ENCODE measurements at regions not wholly inside any gene's neighbourhood (a gene's known extent, or its start where the extent isn't known, plus 50 kb on each side); places are given as distances from the start of the nearest gene placed in this dataset.
"Not testable (repeated sequence)": the region's sequence is repeated elsewhere in the genome, so short reads cannot be mapped to it uniquely, and the experiment has no call there.

DNA sequence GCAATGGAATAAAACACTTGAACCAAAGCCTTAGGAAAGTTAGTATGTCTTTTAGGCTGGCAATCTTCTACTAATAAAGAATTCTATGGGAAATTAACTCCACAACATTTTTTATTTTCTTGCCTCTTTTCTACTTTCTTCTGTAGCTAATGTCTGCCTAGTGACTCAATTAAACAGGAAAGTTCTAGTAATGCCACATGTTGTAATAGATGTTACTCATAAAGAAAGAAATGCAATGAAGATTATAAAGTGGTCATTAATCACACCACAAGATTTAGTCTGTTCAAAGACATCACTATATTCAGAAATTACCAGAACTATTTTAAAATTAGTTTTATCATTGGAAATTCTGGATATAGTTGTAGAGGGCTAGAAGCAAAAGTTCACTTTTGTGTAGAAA is 329.7 kb downstream of the SI start:
- DNase-seq (ENCODE audit: low read depth) = no peak

DNA sequence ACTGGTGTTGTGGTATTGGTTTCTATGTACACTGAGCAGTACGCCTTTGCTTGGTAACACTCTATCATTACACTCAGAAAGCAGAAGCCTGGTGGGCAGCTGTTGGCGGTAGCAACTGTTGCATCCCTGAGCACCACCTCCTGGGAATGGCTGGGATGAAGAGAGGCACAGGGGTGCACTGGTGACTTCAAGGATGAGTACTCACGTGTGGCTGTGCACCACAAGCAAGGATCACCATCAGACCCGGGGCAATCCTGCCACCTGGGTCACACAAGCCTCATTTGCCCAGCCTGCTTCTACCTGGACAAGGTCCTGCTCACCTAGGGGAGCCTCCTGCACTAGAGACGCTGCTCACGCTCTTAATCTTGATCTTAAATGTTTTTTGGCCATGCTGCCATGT is 336.4 kb downstream of the SI start:
- DNase-seq (ENCODE audit: low read depth) = no peak

DNA sequence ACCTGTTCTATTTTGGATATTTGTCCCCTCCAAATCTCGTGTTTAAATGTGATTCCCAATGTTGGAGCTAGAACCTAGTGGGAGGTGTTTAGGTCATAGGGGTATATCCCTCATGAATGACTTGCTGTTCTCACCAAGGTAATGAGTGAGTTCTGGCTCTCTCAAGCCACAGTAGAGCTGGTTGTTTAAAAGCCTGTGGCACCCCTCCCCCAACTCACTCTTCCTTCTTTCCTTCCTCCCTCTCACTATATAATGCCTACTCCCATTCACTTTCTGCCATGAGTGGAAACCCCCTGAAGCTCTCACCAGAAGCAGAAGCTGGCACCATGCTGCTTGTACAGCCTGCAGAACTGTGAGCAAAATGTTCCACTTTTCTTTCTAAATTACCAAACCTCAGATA is 341.1 kb downstream of the SI start:
- DNase-seq (ENCODE audit: low read depth) = no peak

DNA sequence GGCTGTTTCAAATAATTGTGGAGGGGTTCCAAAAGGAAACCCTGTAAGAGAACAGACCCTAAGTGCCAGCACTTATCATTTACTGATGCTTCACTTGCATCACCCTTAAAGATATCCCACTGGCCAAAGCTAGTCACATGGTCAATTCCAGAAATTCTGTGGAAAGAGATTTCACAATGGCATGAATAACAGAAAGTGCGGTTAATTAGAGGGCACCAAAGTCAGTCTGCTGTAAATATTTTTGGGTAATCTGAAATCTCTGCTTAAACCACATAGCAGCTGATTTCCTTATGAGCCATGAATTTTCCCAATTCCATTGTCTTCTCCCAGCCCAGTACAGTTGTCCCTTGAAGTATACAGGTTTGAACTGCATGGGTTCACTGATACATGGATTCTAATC is 346.1 kb downstream of the SI start:
- DNase-seq (ENCODE audit: low read depth) = peak; percentile 6

DNA sequence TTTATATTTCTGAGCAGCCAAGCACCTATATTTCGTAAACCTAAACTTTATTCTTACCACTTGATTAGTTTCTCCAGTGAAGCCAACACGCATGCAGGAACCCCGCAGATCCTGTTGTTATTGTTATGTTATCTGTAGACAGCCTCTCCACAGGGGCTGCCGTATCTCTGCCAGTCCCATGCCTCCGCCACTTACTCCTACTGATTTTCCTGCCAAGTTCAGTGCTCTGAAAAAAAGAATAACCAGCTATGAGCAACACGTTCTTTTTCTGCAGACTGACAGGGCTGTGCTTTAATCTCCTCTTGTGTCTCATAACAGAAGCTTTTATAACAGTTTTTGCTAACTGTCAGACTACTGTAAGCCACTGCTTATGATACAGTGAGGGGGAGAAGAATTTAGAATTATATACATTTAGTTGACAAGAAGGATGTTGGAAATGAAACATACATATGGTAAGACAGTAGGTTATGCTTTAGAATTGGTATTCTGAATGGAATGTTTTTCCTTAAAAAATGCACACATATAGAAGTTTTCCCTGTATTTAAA is 347.4 kb downstream of the SI start:
- DNase-seq (ENCODE audit: low read depth) = no peak

DNA sequence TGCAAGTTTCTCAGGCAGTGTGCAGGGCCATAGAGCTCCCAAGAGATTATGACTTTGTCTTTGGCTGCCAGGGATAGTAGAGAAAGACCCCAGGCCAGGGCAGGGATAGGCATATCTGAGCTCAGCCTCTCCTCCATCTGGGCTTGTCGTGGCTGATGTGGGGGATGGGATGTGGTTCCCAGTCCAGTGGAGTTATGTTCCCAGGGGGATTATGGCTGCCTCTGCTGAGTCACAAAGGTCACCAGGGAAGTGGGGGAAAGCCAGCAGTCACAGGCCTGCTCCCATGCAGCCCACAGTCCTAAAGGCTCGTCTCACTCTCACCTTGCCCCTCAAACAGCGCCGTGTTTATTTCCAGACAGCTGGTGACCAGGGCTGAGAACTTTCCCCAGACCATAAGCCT is 354.9 kb downstream of the SI start:
- DNase-seq (ENCODE audit: low read depth) = no peak

DNA sequence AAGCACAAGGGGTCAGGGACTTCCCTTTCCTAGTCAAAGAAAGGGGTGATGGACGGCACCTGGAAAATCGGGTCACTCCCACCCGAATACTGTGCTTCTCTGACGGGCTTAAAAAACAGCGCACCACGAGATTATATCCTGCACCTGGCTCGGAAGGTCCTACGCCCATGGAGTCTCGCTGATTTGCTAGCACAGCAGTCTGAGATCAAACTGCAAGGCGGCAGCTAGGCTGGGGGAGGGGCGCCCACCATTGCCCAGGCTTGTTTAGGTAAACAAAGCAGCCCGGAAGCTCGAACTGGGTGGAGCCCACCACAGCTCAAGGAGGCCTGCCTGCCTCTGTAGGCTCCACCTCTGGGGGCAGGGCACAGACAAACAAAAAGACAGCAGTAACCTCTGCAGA is 375.5 kb downstream of the SI start:
- not testable (repeated sequence) for DNase-seq (ENCODE audit: low read depth)

DNA sequence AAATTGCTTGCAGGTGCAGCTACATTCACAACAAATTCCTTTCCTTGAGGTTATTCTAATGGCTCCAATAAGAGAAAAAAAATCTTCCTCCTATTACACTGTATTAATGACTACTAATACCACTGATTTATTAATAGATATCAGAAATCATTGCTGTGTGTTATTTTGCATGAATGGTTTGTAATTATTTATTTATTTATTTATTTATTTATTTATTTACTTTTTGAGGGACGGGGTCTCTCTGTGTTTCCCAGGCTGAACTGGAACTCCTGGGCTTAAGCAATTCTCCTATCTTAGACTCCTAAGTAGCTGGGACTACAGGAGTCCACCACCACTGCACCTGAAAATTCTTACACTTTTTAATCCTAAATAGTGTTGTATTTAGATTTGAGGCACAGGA is 390.4 kb downstream of the SI start:
- DNase-seq (ENCODE audit: low read depth) = no peak

DNA sequence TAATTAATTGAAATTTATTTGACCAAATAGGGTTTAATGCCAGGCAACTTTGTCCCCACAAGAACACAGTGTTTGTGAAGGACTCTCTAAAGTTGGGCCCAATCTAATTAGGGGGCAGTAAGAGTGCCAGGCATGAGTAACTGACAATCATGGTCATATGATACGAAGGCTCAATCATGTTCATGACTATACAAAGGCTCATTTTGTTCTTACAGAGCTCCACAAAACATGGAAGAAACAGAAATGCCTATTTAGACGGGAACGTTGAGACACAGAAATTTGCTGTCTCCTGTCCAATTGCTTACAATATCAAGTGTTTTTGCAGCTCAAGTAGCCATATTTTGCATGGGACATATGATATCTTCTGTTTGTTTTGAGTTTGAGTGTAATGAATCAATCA is 391.1 kb downstream of the SI start:
- DNase-seq (ENCODE audit: low read depth) = no peak

DNA sequence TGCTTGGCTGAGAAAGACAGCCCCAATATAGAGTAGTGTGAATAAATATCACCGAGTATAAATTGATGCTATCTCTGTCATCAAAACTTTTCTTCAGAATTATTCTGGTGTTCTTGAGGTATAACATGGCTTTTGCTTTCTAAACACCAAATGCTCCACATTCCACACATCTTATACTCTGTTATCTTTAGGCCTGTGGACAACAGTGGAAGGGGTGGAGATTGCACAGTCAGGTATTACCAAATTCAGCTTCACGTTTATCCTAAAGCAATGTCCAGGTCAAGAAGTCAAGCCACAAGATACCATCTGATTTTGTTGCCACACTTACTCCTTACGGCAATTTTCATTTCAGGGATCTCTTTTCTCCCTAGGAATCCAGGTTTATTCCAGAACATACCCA is 394.8 kb downstream of the SI start:
- no peak for DNase-seq (ENCODE audit: low read depth)

DNA sequence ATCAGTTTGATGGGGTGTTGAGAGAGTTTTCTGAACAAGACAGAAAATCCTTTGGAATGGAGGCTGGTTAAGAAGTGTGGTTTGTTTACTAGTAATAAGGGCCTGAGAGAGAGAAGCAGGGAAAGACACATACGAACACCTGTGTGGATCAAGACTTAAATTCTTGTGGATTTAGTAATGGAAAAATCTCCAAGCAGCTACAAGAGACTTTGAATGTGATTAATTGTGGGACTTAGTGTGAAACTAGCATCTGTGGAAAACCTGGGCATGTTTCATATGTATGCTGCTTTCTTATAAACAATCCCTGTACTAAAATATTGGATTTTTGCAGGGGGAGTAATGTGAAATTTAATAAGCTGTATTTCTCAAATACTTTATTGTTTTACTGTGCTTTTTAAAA is 399.1 kb downstream of the SI start:
- no peak for DNase-seq (ENCODE audit: low read depth)

DNA sequence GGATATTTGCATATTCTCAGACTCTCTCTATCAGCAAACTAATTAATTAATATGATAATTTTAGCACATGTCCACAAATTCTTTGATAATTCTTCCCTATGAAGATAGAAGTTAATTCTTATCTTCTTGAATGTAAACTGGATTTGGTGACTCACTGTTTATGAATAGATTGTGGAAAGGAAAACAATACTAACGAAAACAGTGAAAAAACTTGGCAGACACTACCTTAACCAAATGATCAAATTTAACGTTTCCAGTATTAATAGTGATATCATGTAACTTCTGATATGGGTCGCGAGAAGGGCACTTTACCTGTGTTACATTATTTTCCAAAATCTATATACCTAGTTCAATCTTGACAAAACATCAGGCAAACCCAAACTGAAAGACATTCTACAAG is 401.0 kb downstream of the SI start:
- no peak for DNase-seq (ENCODE audit: low read depth)

DNA sequence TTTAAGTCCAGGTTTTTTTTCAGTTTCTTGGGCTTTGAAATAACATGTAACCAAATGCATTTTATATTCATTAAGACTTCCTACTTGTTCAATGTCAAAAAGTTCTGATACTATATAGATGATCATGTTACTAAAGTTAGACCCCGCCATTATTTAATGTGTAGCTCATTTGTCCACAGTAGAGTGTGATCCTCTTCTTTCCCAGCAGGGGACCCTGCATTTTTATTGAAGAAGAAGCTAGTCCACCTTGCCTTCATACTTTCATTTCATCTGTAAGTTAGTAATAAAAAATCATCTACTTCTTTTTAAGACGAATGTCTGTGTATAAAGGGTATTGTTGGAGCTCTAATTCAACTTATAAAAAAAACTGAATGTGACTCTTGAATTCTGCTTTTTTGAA is 404.6 kb downstream of the SI start:
- DNase-seq (ENCODE audit: low read depth) = no peak

DNA sequence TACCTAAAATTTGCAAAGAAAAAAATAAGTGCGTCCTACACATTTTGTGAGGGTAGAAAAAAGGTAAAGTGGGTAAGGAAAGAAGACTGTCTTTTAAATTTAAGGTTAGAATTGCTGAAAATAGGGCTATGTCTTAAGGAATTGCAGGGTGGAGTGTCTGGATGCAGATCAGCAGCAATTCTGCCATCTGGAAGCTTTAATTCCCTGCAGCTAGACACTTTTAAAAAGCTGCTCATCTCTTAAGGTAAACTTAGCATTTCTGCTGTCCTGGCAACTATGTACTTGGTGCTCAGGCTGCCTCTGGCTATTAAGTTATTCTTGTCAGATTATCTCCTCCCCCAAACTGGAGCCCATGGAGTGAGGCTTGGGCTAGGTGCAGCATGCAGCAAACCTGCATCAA is 420.2 kb downstream of the SI start:
- no peak for DNase-seq (ENCODE audit: low read depth)

DNA sequence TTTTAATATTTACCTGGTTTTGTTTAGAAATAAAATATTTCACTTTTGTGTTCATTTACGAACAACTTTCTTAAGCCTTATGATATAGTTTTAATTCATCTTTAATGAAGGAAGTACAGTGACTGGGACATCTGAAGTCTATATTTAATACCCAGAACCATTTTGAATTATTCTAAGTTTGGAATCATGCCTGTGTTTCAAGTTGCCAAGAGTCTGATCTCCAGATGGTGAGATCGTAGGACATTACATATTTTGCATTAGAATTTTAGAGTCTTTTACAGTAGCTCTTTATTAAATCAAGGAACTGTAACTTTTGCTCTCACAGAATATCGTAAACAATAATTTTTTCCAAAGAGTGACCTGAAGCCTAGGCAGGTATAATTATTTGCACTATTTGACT is 420.7 kb downstream of the SI start:
- no peak for DNase-seq (ENCODE audit: low read depth)

DNA sequence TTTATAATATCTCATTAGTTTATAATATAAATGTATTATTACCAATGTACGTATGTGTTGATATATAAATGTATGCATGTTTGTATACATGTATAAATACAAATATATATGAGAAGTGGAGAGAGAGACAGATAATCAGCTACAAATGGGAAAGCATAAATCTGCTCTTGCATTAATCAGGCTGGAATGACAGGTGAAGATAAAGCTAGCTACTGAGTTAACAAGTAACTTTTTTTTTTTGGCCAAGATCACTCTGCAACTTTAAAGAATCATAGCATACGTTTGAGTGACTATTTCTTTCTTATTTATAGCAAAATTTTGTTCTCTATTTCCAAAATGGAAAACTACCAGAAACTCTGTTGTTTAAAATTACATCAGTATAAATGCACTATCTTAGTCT is 422.8 kb downstream of the SI start:
- DNase-seq (ENCODE audit: low read depth) = no peak

DNA sequence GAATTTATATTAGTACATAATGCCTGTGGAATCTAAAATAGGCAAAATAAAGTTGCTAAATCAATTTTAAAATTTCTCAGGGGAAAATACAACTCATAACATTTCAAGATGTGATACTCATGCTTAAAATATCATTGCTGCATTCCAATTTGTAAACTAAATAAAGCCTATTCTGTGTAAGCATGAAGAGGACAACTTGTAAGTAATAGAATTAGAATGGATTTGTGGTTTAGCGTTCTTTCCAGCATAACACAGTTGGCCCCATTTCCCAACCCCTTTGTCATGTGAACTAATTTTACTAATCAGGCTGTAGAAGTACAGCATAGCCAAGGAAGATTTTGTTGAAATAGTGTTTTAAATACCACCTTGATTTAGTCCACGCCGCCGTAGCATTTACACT is 437.2 kb downstream of the SI start:
- DNase-seq (ENCODE audit: low read depth) = no peak

DNA sequence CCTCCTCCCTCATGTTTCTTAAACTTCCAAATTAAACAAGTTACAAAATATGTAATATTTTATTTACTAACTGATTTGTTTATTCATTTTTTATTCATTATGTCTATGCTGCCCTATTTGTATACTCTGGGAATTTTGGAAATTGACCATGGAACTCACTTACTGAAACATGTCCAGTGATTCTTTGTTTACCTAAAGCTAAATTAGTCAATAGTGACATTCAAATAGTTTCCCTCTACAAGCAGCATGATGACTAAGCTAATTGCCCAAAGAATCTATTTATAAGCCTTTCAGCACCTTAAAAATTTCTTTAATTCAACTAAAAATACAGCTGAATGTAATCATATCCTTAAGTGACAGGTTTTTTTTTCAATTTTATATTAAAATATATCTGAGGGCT is 437.7 kb downstream of the SI start:
- no peak for DNase-seq (ENCODE audit: low read depth)

DNA sequence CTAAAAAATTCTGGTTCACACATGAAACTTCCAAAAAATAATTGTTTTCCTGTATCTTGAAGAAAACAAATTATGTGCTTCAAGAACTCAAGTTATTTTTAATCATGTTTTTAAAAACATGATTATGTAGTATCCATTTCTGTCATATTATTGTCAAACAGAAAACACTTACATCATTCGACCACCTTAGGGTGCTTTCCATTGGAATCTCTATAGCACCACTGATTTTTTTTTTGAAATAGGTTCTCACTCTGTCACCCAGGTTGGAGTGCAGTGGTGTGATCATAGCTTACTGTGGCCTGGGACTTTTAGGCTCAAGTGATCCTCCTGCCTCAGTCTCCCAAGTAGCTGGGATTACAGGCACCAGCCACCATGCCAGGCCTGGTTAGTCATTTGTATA is 457.3 kb downstream of the SI start:
- no peak for DNase-seq (ENCODE audit: low read depth)

DNA sequence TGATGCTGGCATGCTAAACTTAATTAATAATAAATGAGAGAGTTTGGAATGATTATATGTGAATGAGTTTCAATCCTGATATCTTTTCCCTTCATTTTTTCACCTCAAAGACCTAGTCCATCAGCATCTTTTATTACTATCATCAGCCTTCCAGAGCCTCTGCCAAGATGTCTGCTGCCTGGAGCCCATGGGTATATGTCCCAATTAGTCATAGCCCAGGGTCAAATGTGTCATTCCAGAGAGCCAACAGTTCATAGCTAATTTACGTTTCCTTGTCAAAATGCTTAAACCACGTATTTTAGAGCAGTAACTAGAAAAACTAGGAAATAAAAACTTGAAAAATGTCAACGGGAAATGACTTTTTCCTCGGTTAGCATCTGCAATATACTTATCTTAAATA is 457.9 kb downstream of the SI start:
- no peak for DNase-seq (ENCODE audit: low read depth)

DNA sequence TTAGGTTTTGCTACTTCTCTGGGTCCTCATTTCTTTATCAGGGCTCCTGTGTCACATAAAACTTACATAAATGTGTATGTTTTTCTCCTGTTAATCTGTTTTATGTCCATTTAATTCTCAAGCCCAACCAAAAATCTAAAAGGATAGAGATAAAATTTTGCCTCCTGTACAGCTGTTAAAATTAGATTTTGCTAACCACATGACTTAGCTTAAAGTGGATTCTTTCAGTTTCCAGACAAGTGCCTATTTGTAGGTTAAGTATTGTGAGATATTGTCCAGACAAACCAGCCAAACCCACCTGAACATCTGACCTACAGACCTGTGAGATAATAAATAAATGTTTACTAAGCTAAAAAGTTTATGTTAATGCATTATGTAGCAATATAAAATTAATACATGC is 465.5 kb downstream of the SI start:
- no peak for DNase-seq (ENCODE audit: low read depth)

DNA sequence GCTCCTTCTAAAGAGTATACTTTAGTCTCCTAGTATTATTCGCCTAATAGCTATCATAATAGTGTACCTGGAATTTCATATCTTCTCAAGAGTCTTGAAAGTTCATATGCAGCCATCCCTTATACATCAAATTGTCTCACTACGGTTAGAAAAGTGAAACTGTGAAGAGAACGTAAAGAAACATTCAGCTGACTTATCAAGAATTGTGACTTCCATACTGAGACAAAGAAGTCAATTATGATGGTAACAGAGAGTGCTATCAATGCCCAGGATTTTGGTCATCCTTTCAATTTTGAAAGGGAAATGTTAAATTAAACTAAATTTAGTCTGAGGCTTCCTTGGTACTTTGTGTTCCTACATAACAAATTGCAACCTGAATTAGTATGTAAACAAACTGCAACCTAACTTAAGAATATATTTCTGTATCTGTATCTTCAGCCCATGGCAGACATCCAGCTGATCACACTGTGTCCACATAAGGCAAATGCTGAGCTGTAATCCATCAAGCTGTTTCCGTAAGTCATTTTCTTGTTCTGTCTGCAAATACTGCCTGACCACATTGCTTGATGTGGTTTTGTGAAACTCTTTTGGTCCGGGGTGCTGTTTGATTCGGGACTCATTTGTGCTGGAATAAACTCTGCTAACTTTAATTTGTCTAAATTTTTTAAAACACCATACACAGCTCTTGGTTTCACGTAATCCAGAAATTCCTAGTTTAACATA is 469.6 kb downstream of the SI start:
- DNase-seq (ENCODE audit: low read depth) = peak; percentile 9

DNA sequence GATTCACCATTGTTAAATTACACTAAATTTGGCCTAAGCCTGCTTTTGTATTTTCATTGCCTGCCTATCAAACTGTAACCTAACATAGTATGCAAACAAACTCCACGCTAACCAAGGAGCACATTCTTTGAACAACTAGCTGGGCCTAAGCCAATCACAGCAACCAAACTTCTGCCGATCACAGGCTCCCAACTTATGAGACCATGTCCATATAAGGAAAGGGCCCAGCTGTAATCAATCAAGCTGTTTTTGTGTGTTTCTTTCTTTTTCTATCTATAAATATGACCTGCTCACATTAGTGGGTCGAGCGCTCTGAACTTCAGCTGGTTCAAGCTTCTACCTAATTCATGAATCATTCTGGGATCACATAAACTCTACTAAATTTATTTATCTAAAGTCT is 473.6 kb downstream of the SI start:
- no peak for DNase-seq (ENCODE audit: low read depth)

DNA sequence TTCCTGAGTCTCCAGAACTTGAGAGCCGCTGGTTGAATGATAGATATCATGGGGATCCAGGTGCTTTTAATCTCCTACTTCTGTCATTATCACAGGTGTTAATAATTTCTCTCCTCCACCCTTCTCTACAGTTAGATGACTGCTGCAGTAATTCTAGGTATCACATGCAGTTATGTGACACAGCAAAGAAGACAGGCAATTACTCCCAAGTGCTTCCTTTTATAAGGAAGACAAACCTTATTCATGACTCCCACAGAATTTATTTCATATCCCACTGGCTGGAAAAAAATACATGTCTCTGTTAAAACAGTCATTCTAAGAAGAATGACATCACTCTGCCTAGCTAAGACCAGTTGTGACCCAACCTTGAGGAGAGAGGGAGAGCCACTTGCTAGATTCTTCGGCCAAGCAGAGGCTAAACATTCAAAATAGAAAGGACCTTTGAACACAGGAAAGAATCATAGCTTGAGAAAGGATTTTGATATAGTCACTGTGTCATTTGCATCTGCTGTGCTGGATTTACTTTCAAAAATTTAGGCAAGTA is 500.6 kb downstream of the SI start:
- DNase-seq (ENCODE audit: low read depth) = no peak
